H1 (cell line): ENCODE measurements at regions not wholly inside any gene's neighbourhood (a gene's known extent, or its start where the extent isn't known, plus 50 kb on each side); places are given as distances from the start of the nearest gene placed in this dataset.

Experiments
- CTCF ChIA-PET: fragments of 300-600 bp; sonication (Branson Sonifier 250); formaldehyde crosslinking; loops from one replicate; lab custom pipeline; 2021; ENCODE audit not compliant: partially characterized antibody; lab: Charles Lee
- POLR2A ChIA-PET: fragments of 300-600 bp; sonication (Branson Sonifier 250); formaldehyde crosslinking; loops from one replicate; lab custom pipeline; 2021; ENCODE audit warnings: inconsistent platforms; ENCODE audit not compliant: partially characterized antibody; lab: Charles Lee
- DNase-seq, 2 experiments: peaks; one replicate each; pipeline versions ENCODE4 v3.0.0 to v3.0.0-alpha.2; 2010 to 2022; ENCODE audit warnings: low spot score in 2 of 2, low read depth in 1 of 2, mixed read lengths in 1 of 2
- FAIRE-seq: peaks from 2 replicates; lab custom pipeline; 2011; peaks lifted over from hg19 to GRCh38; lab: Jason Lieb, UNC
- H2AFZ ChIP-seq: 2 replicates; pipeline ENCODE4 v1.8.1; 2012; ENCODE audit warnings: low read length, inconsistent platforms
- H2AK5ac ChIP-seq: 2 replicates; pipeline ENCODE4 v1.6.1; 2013; ENCODE audit warnings: low read depth, low read length
- H2BK120ac ChIP-seq: replicated peaks from 2 replicates; pipeline ENCODE3; 2013; ENCODE audit warnings: low read depth, low read length, inconsistent platforms
- H2BK12ac ChIP-seq: 2 replicates; pipeline ENCODE4 v1.6.1; 2013; ENCODE audit warnings: low read depth, low read length
- H2BK15ac ChIP-seq: 2 replicates; pipeline ENCODE4 v1.6.1; 2013; ENCODE audit warnings: low read length
- H2BK20ac ChIP-seq: 2 replicates; pipeline ENCODE4 v1.6.1; 2013; ENCODE audit warnings: low read length
- H2BK5ac ChIP-seq: 2 replicates; pipeline ENCODE4 v1.6.1; 2013; ENCODE audit warnings: low read depth, low read length
- H3K14ac ChIP-seq: 2 replicates; pipeline ENCODE4 v1.6.1; 2013; ENCODE audit warnings: inconsistent platforms; ENCODE audit not compliant: insufficient read length
- H3K18ac ChIP-seq: 2 replicates; pipeline ENCODE4 v1.6.1; 2013; ENCODE audit warnings: low read length; ENCODE audit errors: extremely low read depth
- H3K23ac ChIP-seq: 2 replicates; pipeline ENCODE4 v1.6.1; 2013; ENCODE audit warnings: inconsistent platforms; ENCODE audit not compliant: insufficient read length
- H3K23me2 ChIP-seq: 2 replicates; pipeline ENCODE4 v1.6.1; 2013; ENCODE audit warnings: low read depth, low read length
- H3K27ac ChIP-seq: 2 replicates; pipeline ENCODE4 v1.6.1; 2011; ENCODE audit warnings: low read depth, low read length, inconsistent platforms
- H3K27me3 ChIP-seq, 4 experiments: replicated peaks in 1 of 4; 1 replicate in 1 of 4; 2 replicates in 3 of 4; pipeline versions ENCODE4 v1.6.1 to v1.8.1; 2011 to 2013; ENCODE audit warnings: low read length in 3 of 4, mild to moderate bottlenecking in 3 of 4, inconsistent platforms in 2 of 4, mixed read lengths in 2 of 4, moderate library complexity in 1 of 4; ENCODE audit not compliant: control insufficient read depth in 3 of 4, insufficient read depth in 3 of 4; ENCODE audit errors: extremely low read depth in 1 of 4
- H3K36me3 ChIP-seq, 4 experiments: 2 replicates each; pipeline versions ENCODE4 v1.6.1 to v1.8.1; 2011 to 2013; ENCODE audit warnings: mild to moderate bottlenecking in 4 of 4, low read length in 3 of 4, moderate library complexity in 2 of 4, control low read depth in 1 of 4, inconsistent platforms in 1 of 4; ENCODE audit not compliant: insufficient read depth in 4 of 4, control insufficient read depth in 2 of 4
- H3K4ac ChIP-seq: replicated peaks from 2 replicates; pipeline ENCODE3; 2013; ENCODE audit warnings: low read length, low read depth, mixed read lengths, inconsistent platforms; ENCODE audit not compliant: insufficient read length
- H3K4me1 ChIP-seq, 4 experiments: replicated peaks in 1 of 4; 1 replicate in 1 of 4; 2 replicates in 3 of 4; pipeline versions ENCODE4 v1.6.1 to v1.8.1; 2011 to 2013; ENCODE audit warnings: low read length in 3 of 4, inconsistent platforms in 2 of 4, mixed read lengths in 1 of 4; ENCODE audit not compliant: insufficient read depth in 4 of 4, control insufficient read depth in 3 of 4
- H3K4me2 ChIP-seq, 2 experiments: 2 replicates each; pipeline versions ENCODE4 v1.6.1 to v1.8.1; 2011 to 2013; ENCODE audit warnings: low read depth in 2 of 2, low read length in 2 of 2, control low read depth in 1 of 2, inconsistent platforms in 1 of 2, mild to moderate bottlenecking in 1 of 2; ENCODE audit not compliant: insufficient read depth in 1 of 2
- H3K4me3 ChIP-seq, 4 experiments: fragments of 200-600, 300-600 bp in 1 of 4; sonication (generic), shearing (Covaris generic), sonication (Bioruptor Twin) in 1 of 4; 2 replicates each; pipeline versions ENCODE4 v1.5.1 to v1.8.1; 2011 to 2016; ENCODE audit warnings: low read length in 4 of 4, low read depth in 3 of 4, control low read depth in 2 of 4, inconsistent platforms in 2 of 4, mild to moderate bottlenecking in 2 of 4, mixed read lengths in 1 of 4, moderate library complexity in 1 of 4; ENCODE audit not compliant: insufficient read depth in 2 of 4; ENCODE audit errors: extremely low read depth in 1 of 4
- H3K56ac ChIP-seq: replicated peaks from 2 replicates; pipeline ENCODE3; 2013; ENCODE audit warnings: low read depth, mild to moderate bottlenecking, mixed read lengths, low read length, inconsistent platforms; ENCODE audit not compliant: insufficient read length
- H3K79me1 ChIP-seq: 2 replicates; pipeline ENCODE4 v1.6.1; 2013; ENCODE audit warnings: low read depth, low read length, control low read depth
- H3K79me2 ChIP-seq, 2 experiments: 2 replicates each; pipeline versions ENCODE4 v1.6.1 to v1.8.1; 2012 to 2013; ENCODE audit warnings: low read length in 2 of 2, mild to moderate bottlenecking in 2 of 2, inconsistent platforms in 1 of 2; ENCODE audit not compliant: insufficient read depth in 2 of 2, control insufficient read depth in 1 of 2
- H3K9ac ChIP-seq, 4 experiments: replicated peaks in 1 of 4; 1 replicate in 1 of 4; 2 replicates in 3 of 4; pipeline versions ENCODE4 v1.6.1 to v1.8.1; 2011 to 2013; ENCODE audit warnings: low read depth in 3 of 4, low read length in 3 of 4, control low read depth in 2 of 4, mild to moderate bottlenecking in 2 of 4, moderate library complexity in 2 of 4, inconsistent platforms in 1 of 4; ENCODE audit errors: extremely low read depth in 1 of 4
- H3K9me3 ChIP-seq, 2 experiments: 2 replicates each; pipeline versions ENCODE4 v1.6.1 to v1.8.1; 2012 to 2013; ENCODE audit warnings: mild to moderate bottlenecking in 2 of 2, moderate library complexity in 2 of 2, control low read depth in 1 of 2, inconsistent platforms in 1 of 2, low read depth in 1 of 2, low read length in 1 of 2, mixed read lengths in 1 of 2; ENCODE audit not compliant: insufficient read depth in 2 of 2
- H4K20me1 ChIP-seq, 2 experiments: replicated peaks in 1 of 2; 2 replicates each; pipeline versions ENCODE3 to v1.8.1; 2011 to 2013; ENCODE audit warnings: inconsistent platforms in 2 of 2, low read length in 2 of 2, mild to moderate bottlenecking in 1 of 2; ENCODE audit not compliant: insufficient read depth in 2 of 2, control insufficient read depth in 1 of 2
- H4K5ac ChIP-seq: 2 replicates; pipeline ENCODE4 v1.6.1; 2013; ENCODE audit warnings: low read length, low read depth, mixed read lengths, inconsistent platforms; ENCODE audit not compliant: insufficient read length
- H4K8ac ChIP-seq: 2 replicates; pipeline ENCODE4 v1.8.0; 2013; ENCODE audit warnings: mild to moderate bottlenecking, moderate library complexity, low read length, inconsistent platforms; ENCODE audit not compliant: insufficient read depth; ENCODE audit errors: extremely low read depth
- H4K91ac ChIP-seq: replicated peaks from 2 replicates; pipeline ENCODE3; 2013; ENCODE audit warnings: low read length, mixed read lengths, inconsistent platforms; ENCODE audit not compliant: insufficient read length
- CHD1 ChIP-seq: IDR thresholded peaks from 2 replicates; pipeline ENCODE4 v1.6.1; 2012; ENCODE audit warnings: low read depth, low read length, improper control_type of control experiment
- KDM4A ChIP-seq: IDR thresholded peaks from one replicate; pipeline ENCODE4 v1.7.1; 2012; ENCODE audit warnings: low read depth, mild to moderate bottlenecking, moderate library complexity, low read length, inconsistent platforms; ENCODE audit not compliant: severe bottlenecking
- SP2 ChIP-seq: IDR thresholded peaks from 2 replicates; pipeline ENCODE4 v1.6.1; 2012; ENCODE audit warnings: mild to moderate bottlenecking, low read length, inconsistent platforms
- SP4 ChIP-seq: IDR thresholded peaks from 2 replicates; pipeline ENCODE4 v1.6.1; 2012; ENCODE audit warnings: low read length, inconsistent platforms
- TEAD4 ChIP-seq: IDR thresholded peaks from 2 replicates; pipeline ENCODE4 v1.6.1; 2012; ENCODE audit warnings: low read depth, low read length, inconsistent platforms, mixed read lengths
- WGBS, 2 experiments: shearing (Covaris generic) in 1 of 2; methylation state at CpG; one replicate each; pipeline versions ENCODE4 v1.1.6 to v1.1.7; 2013 to 2015; ENCODE audit warnings: low lambda C conversion rate in 2 of 2, mixed read lengths in 2 of 2, inconsistent platforms in 1 of 2, low coverage in 1 of 2, missing lambda C conversion rate in 1 of 2; ENCODE audit not compliant: insufficient replicate concordance in 2 of 2, insufficient coverage in 1 of 2, insufficient read length in 1 of 2; ENCODE audit errors: extremely low coverage in 1 of 2, missing lambda C conversion rate in 1 of 2; 5-methylcytosine and 5-hydroxymethylcytosine counted together

- H2BK120ac ChIP-seq: no peak overlapping the region
- no peak overlapping the region for H2BK15ac ChIP-seq
- H3K36me3 ChIP-seq: no peaks in the 10 kb centered on the region
- no peak overlapping the region for H3K4me3 ChIP-seq
- H3K79me1 ChIP-seq: no peaks in the 10 kb centered on the region
- no peak for DNase-seq
- WGBS, 2 experiments: 96% methylated on average over 2 of the region's 2 CpGs; no CpG with 5 or more reads in 1 of the 2 experiments
- H3K9ac ChIP-seq: no peak overlapping the region
- H2BK5ac ChIP-seq: no peak overlapping the region
- no peak overlapping the region for H3K4ac ChIP-seq
- H3K18ac ChIP-seq: no peak overlapping the region
- H3K4me1 ChIP-seq: no peaks in the 10 kb centered on the region
- no peaks in the 10 kb centered on the region for H3K27me3 ChIP-seq
- H2BK20ac ChIP-seq: no peak overlapping the region
- no peak overlapping the region for H4K5ac ChIP-seq
- H4K20me1 ChIP-seq: no peaks in the 10 kb centered on the region
- ChIA-PET POLR2A (no interaction called here), CTCF (no interaction called here)
- H3K56ac ChIP-seq: no peak overlapping the region
- TF ChIP-seq KDM4A: no peak
- TF ChIP-seq TEAD4: no peak
- TF ChIP-seq CHD1: no peak
- TF ChIP-seq SP4: no peak
- no peak for TF ChIP-seq SP2
- H3K79me2 ChIP-seq: no peaks in the 10 kb centered on the region
- H3K23me2 ChIP-seq: no peaks in the 10 kb centered on the region
- H2BK12ac ChIP-seq: no peak overlapping the region
- no peak overlapping the region for H4K91ac ChIP-seq
- no peak overlapping the region for H3K4me2 ChIP-seq
- H2AFZ ChIP-seq: no peak overlapping the region; the same call in none of the 2 replicates
- H3K9me3 ChIP-seq: no peaks in the 10 kb centered on the region
- no peak overlapping the region for H2AK5ac ChIP-seq
- no peak overlapping the region for H3K27ac ChIP-seq
- no peak overlapping the region for H4K8ac ChIP-seq
- no peak overlapping the region for H3K14ac ChIP-seq
- no peak for FAIRE-seq
- no peak overlapping the region for H3K23ac ChIP-seq
These were observed 993.1 kb upstream of the MANEA start for GRCh38 chr6:94584211-94584610.
